ENCODE measurements at regions not wholly inside any gene's neighbourhood (a gene's known extent, or its start where the extent isn't known, plus 50 kb on each side); places are given as distances from the start of the nearest gene placed in this dataset.
"Not testable (repeated sequence)": the region's sequence is repeated elsewhere in the genome, so short reads cannot be mapped to it uniquely, and the experiment has no call there.

DNA sequence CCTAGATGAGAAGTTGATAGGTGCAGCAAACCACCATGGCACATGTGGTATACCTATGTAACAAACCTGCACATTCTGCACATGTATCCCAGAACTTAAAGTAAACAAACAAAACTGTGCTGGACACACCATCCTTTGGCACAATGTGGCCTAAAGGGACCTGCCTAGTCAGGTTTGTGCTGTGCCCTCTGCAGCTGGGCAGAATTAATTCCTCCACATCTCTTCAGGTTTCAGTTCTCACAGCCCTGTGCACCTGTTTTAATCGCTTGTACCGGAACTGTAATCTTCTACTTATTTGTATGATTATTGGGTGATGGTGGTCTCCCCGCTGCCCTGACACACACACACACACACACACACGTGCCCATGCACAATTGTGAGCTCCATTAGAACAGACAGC is 252.7 kb downstream of the ACTR3B start:
- DNase-seq, result no peak

GRCh38 chr7:153017223-153017622 is 257.7 kb downstream of the ACTR3B start:
- DNase-seq, result no peak

- no peak for DNase-seq
Observed at GRCh38 chr7:153021542-153021941, 262.0 kb downstream of the ACTR3B start.

GRCh38 chr7:153022475-153023193 is 263.1 kb downstream of the ACTR3B start:
- DNase-seq, result no peak

DNA sequence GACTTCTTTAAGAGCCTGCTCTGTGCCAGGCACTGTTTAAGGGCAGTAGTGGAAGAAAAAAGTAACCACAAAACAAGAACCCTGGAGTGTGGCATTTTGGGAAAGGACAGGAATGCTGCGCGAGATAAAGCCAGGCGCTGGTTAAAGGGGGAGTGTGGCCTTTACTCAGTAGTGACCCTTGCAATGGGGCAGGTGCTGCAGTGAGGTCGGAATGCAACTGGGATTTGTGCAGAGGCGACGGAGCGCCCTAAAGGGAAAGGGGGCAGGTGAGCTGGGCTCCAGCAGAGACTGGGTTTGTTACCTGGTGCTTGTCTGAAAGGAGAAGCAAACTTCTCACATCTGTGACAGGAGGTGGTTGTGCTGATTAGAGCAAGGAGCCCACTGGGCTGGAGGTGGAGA is 263.6 kb downstream of the ACTR3B start:
- no peak for DNase-seq

DNA sequence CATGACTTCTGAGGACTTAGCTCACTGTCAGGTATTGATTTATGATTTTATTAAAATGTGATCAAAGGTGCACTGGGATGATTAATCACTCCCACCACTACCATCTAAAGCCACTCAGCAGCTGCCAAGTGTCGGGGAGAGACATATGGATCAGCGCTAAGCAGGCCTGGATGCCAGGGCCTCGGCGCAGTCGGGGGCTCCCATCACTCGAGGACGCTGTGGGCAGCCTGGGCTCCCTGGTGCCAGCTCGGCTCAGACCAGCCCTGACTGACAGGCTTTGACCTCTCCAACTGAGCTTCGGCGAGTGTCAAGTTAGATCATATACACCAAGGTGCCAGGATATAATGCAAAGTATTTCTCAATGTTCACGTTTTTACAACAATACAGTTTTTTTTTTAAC is 267.7 kb downstream of the ACTR3B start:
- DNase-seq, result no peak

- no peak for DNase-seq
Observed at GRCh38 chr7:153027904-153028303, 268.4 kb downstream of the ACTR3B start.

GRCh38 chr7:153030976-153031375 is 271.4 kb downstream of the ACTR3B start:
- no peak for DNase-seq

DNA sequence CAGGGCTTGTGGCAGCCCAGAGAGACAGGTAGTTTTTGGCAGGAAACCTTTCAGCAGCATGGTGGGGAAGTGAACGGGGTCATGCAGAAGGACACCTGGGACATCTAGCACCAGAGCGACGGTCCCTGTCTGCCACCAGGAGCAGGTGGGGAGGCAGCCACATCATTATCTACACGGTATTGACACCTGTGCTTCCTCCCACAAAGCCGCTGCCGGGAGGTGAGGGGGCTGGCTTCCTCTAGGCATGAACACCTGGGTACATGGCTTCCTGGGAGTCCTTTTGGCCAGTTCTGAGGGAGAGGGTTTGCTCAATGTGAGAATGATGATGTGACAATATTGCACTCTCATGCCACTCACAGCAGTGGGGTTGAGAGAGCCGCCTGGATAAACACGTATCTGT is 275.2 kb downstream of the ACTR3B start:
- no peak for DNase-seq

- DNase-seq, result no peak
Observed at GRCh38 chr7:153036396-153037063, 277.0 kb downstream of the ACTR3B start.

DNA sequence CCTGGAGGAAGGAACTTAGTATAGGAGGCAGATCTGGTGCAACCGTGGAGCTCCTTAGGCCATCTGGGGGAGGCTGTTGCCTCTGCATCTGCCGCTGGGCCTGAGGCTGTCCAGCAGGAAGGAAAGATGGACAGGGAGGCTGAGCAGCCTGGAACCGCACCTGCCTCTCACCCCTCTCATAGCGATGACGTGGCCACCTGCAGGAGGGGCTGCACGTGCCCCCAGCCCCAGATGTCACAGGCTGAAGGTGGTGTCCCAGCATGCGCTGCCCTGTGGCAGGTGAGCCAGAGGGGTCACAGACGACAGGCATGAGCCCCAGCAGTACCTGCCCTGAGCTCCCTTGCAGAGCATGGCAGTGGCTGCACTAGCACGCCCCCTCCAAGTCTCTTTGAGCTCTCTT is 283.9 kb downstream of the ACTR3B start:
- no peak for DNase-seq

GRCh38 chr7:153044981-153045380 is 285.4 kb downstream of the ACTR3B start:
- DNase-seq, result no peak

GRCh38 chr7:153047079-153047959 is 287.8 kb downstream of the ACTR3B start:
- no peak for DNase-seq

- DNase-seq, result no peak
Observed at GRCh38 chr7:153052206-153052605, 292.7 kb downstream of the ACTR3B start.

GRCh38 chr7:153061910-153062528 is 302.5 kb downstream of the ACTR3B start:
- DNase-seq, result no peak

- no peak for DNase-seq
Observed at GRCh38 chr7:153065051-153065450, 305.5 kb downstream of the ACTR3B start.

DNA sequence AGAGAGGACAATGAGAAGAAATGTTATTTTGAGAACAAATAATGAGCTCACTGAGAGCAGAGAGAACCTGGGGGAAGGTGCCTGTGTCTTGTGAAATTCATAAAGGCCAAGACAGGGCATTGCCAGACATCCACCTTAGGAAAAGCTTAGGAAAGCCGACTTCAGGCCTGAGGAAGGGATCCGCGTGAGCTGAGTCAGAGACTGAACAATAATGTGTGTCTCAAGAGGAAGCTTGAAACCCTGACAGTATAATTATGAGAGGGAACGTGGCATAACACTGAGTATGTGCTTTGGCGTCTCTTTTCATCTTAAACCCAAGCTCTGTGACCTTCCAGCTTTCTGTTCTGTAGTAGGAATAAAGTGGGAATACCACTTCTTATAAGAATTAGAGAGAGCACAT is 307.2 kb downstream of the ACTR3B start:
- DNase-seq, result no peak

DNA sequence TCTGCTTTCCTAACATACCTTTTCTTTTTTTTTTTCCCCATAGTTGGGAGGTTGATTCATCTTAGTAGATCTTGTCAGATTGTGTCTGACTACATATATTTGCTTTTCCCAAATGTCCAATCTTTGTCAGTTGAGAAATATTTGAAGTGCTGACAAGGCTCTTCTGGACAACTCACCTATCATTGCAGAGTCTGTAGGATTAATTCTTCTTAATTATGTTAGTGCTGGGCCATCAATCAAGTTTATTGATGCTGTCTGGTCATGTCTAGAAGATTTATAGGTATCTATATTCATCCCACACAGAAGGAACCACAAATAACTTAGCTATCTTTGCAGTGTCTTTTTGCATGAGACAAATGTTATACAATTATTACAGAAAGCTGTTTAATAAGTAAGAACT is 310.6 kb downstream of the ACTR3B start:
- DNase-seq, result no peak

DNA sequence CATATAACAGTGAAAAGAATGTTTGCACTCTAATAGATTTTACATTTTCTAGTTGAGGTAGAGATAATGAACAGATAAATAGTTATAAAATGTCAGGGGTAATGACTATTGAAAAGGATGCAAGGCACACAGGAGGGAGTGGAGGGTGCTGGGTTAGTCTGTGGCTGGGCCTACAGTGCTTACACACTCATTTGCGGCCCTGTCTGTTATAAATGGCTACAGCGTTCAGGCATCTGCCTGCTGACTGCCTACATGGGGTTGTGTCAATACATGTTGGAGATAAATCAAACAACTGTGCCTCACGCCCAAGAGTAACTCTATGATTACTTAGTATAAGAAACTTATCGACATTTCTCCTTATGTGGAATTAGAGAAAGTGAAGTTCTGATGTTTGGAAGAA is 313.3 kb downstream of the ACTR3B start:
- DNase-seq, result no peak

- not testable (repeated sequence) for DNase-seq
Observed at GRCh38 chr7:153076289-153076688, 316.7 kb downstream of the ACTR3B start.

DNA sequence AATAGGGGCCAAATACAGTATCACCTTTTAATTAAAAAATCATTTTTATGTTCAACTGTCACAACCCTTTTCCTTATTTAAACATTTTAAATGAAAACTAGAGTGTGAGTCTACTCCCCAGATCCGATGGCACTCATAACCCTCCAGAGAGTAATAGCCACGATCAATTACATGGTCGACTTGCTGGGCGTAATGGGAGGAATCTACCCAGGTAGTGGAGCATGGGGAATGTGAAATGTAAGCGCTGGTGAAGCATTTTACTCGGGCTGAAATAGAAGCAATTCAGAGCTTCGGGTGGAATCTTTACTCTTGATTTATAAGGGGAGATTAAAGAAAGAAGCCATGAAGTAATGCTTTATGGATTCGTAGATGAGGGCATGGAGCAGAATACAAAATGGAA is 321.9 kb downstream of the ACTR3B start:
- DNase-seq, result no peak

GRCh38 chr7:153084278-153084677 is 324.7 kb downstream of the ACTR3B start:
- DNase-seq, result no peak

- DNase-seq, result no peak
Observed at GRCh38 chr7:153087498-153087897, 327.9 kb downstream of the ACTR3B start.

Measured in GDM1 (cell line).